AG04449 (cell line): ENCODE measurements at regions not wholly inside any gene's neighbourhood (a gene's known extent, or its start where the extent isn't known, plus 50 kb on each side); places are given as distances from the start of the nearest gene placed in this dataset.

Experiments used
- CTCF ChIA-PET: fragments of 350-600 bp; formaldehyde crosslinking; extraction: SDS; loops from one replicate; lab custom pipeline; 2021; ENCODE audit warnings: antibody characterized with exemption; lab: Yijun Ruan, JAX
- POLR2A ChIA-PET: fragments of 400-600, 350-600 bp; formaldehyde crosslinking; extraction: SDS; loops from one replicate; lab custom pipeline; 2020; ENCODE audit warnings: antibody characterized with exemption, inconsistent platforms; lab: Yijun Ruan, JAX
- DNase-seq: peaks from one replicate; pipeline ENCODE4 v3.0.0-alpha.2; 2010; ENCODE audit warnings: low read depth, low spot score
- H3K4me3 ChIP-seq: 2 replicates; pipeline ENCODE4 v1.5.1; 2011; ENCODE audit warnings: low read depth, mild to moderate bottlenecking, control low read depth, low read length
- TF ChIP-seq, protein P1 (sequence below): IDR thresholded peaks from one replicate; pipeline ENCODE4 v1.5.1; 2011; ENCODE audit warnings: mild to moderate bottlenecking, moderate library complexity, low read length, control low read depth, inconsistent platforms; ENCODE audit not compliant: insufficient read depth; ENCODE audit errors: missing control alignments

DNA sequence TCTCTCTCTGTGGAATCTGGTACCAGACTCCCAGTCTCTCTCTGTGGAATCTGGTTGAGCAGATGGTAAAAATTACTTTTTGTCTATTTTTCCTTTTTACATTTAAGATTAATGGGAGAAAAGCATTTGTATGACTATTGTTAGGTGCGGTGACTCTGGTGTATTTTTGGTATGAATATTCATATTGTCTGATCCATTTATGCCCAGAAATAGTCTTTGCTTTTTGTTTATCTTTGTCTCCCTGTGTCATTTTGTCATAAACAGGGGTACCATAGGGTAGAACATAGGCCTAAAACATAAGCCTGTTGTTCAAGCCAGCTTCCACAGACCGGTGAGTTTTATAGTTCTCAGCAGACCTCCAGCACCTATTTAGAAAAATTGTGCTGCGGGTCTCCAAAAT, 78.7 kb downstream of the ETS2 start:
- TF ChIP-seq, protein P1, sequence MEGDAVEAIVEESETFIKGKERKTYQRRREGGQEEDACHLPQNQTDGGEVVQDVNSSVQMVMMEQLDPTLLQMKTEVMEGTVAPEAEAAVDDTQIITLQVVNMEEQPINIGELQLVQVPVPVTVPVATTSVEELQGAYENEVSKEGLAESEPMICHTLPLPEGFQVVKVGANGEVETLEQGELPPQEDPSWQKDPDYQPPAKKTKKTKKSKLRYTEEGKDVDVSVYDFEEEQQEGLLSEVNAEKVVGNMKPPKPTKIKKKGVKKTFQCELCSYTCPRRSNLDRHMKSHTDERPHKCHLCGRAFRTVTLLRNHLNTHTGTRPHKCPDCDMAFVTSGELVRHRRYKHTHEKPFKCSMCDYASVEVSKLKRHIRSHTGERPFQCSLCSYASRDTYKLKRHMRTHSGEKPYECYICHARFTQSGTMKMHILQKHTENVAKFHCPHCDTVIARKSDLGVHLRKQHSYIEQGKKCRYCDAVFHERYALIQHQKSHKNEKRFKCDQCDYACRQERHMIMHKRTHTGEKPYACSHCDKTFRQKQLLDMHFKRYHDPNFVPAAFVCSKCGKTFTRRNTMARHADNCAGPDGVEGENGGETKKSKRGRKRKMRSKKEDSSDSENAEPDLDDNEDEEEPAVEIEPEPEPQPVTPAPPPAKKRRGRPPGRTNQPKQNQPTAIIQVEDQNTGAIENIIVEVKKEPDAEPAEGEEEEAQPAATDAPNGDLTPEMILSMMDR = no peak
- ChIA-PET POLR2A (no interaction called here), CTCF (no interaction called here)
- no peak for DNase-seq
- H3K4me3 ChIP-seq = no peak overlapping the region

DNA sequence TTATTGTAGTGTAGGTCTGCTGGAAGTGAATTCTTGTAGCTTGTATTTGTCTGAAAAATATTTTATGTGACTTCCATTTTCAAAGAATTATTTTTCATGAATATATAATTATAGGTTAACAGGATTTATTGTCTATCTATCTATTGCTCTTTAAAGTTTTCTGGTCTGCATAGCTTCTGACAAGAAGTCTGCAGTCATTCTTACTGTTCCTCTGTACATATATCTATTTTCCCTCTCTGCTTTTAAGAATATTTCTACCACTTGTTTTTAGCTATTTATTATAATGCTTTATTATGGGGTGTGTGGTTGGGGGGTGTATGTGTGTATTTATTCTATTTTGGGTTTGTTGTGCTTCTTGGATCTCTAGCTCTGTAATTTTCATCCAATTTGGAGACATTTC, 77.4 kb downstream of the ETS2 start:
- no peak overlapping the region for H3K4me3 ChIP-seq
- ChIA-PET CTCF (no interaction called here), POLR2A (no interaction called here)
- DNase-seq = no peak
- TF ChIP-seq, protein P1 = no peak

DNA sequence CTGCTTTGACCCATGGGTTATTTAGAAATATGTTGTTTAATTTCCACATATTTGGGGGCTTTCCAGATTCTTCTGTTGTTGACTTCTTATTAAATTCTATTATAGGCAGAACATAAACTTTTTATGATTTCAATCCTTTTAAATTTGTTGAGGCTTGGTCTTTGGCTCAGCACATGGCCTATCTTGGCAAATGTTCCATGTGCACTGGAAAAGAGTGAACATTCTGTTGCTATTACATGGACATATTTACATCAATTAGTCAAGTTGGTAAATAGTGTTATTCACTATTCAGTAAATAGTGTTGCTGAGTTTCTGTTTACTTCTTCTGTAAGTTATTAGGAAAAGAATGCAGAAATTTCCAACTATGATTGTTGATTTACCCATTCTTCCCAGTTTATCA, 75.4 kb downstream of the ETS2 start:
- no peak for DNase-seq
- TF ChIP-seq, protein P1 = no peak
- POLR2A ChIA-PET = no interaction called here
- CTCF ChIA-PET = no interaction called here
- H3K4me3 ChIP-seq = no peak overlapping the region

DNA sequence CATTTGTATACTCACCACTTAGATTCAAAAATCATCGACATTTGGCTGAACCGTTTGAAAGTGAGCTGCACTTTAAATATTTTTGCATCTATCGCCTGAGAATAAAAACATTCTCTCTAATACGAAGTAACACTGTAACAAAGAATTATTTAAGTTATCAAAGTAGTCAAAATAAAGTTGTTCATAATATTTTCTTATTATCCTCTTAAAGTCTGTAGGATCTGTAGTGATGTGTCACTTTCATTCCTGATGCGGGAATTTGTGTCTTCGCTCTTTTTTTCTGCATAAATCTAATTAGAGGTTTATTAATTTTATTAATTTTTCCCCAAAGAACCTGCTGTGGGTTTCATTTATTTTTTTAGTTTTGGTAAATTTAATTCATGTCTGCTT, 74.8 kb downstream of the ETS2 start:
- DNase-seq = no peak
- ChIA-PET POLR2A (no interaction called here), CTCF (no interaction called here)
- TF ChIP-seq, protein P1 = no peak
- no peak overlapping the region for H3K4me3 ChIP-seq

DNA sequence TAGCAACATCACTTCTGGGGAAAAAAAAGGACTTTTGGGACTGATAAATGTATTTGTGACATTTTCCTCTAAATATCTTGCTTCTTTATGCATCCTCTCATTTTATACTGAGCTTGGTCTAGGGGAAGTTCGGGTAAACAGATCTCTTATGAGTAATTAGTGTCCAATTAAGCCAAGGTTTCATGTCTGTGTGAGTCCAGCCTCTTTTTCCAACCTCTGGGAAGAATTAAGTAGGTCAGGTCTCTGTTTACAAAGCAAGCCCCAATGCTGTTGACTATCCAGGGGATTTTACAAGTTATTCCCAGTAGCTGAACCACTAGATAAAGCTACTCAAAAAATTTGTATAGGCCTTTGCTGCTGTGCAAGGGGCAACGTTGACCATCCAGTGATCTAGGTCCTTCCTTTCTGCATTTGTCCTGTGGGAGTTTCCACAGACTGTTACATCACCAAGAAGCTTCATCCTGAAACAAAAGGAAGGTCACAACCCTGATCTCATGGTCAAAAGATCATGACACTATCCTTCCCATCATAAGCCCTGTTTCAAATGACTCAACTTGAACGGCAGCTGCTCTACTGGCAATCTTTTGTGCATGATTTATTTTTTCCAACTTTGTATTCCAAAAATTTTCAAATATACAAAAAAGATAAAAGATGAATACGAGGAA, 74.3 kb downstream of the ETS2 start:
- ChIA-PET CTCF (interaction anchor here (1.2 kb wide), 1 partner anchor 8 kb away, joined by 5 read pairs; no protein-coding TSS in a partner anchor), POLR2A (no interaction called here)
- TF ChIP-seq, protein P1 = no peak
- no peak overlapping the region for H3K4me3 ChIP-seq
- no peak for DNase-seq

DNA sequence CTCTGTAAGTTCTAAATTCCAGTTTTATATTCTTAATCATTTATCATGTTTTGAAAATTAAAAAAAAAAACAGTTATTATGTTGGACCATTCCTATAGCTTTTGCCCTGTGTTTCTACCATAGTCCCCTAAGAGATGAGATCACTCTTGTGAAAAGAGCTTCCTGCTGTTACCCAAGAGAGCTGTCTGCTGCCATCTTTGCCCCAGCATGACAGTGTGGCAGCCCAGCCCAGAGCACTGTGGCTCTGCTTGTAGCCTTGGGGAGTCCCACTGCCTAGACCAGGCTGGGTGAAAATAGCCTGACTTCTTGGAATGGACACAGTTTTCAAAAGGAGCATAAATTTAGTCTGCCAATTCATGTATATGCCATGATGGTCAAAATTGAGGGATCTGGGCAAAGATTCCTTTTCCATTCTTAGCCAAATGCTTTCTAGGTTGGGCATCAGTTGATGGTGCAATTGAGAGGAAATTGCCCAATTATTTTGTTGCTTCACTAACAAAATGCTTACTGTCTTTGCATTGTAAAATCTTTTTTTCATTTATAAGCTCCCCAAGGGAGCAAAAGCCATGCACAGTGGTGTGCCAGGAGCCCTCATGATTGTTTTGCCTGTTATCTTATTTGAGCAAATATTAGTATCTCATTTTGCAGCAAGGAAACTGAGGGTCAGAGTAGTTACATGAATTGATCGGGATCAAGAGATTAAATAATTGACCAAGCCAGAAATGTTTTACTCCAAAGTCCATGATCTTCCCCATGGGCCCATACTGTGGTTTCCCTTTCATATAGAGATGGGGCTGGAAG, 72.8 kb downstream of the ETS2 start:
- DNase-seq = no peak
- no peak overlapping the region for H3K4me3 ChIP-seq
- POLR2A ChIA-PET = no interaction called here
- TF ChIP-seq, protein P1 = no peak
- CTCF ChIA-PET = interaction anchor here (1.2 kb wide), 1 partner anchor 10 kb away, joined by 5 read pairs; no protein-coding TSS in a partner anchor
